Effector memory CD8-positive, alpha-beta T cell (primary cell): ENCODE measurements at regions not wholly inside any gene's neighbourhood (a gene's known extent, or its start where the extent isn't known, plus 50 kb on each side); places are given as distances from the start of the nearest gene placed in this dataset.

ENCODE experiments used
- ATAC-seq: fragments of 150-1000 bp; cut with Tn5 transposase; replicated peaks from 2 replicates; pipeline ENCODE4 v1.10.0; 2021; ENCODE audit warnings: mild to moderate bottlenecking, moderate library complexity
- DNase-seq, 3 experiments: peaks; one replicate each; pipeline ENCODE4 v3.0.0; 2021
- H3K27ac Mint-ChIP-seq, 2 donors: one replicate each; pipeline ENCODE4 v1.8.0; 2022; ENCODE audit warnings: mild to moderate bottlenecking in 2 of 2, mixed read lengths in 2 of 2, moderate library complexity in 2 of 2
- H3K27me3 Mint-ChIP-seq, 2 donors: one replicate each; pipeline ENCODE4 v1.8.0; 2022; ENCODE audit warnings: mixed read lengths in 2 of 2
- H3K36me3 Mint-ChIP-seq: one replicate; pipeline ENCODE4 v1.8.0; 2022; ENCODE audit warnings: mild to moderate bottlenecking, moderate library complexity, mixed read lengths; ENCODE audit not compliant: insufficient read depth
- H3K4me1 Mint-ChIP-seq, 2 donors: one replicate each; pipeline ENCODE4 v1.8.0; 2022; ENCODE audit warnings: low read depth in 2 of 2, mixed read lengths in 2 of 2
- H3K4me3 Mint-ChIP-seq, 2 donors: one replicate each; pipeline ENCODE4 v1.8.0; 2022; ENCODE audit warnings: mild to moderate bottlenecking in 2 of 2, mixed read lengths in 2 of 2, moderate library complexity in 2 of 2
- H3K9me3 Mint-ChIP-seq, 2 donors: one replicate each; pipeline ENCODE4 v1.8.0; 2022; ENCODE audit warnings: mixed read lengths in 2 of 2

- H3K9me3 Mint-ChIP-seq: no peaks in the 10 kb centered on the region
- DNase-seq: no peak
- peak overlapping the region in 1 of 2 donors; percentile 85 for H3K27ac Mint-ChIP-seq
- H3K36me3 Mint-ChIP-seq: no peaks in the 10 kb centered on the region
- no peak overlapping the region for H3K4me3 Mint-ChIP-seq
- ATAC-seq: no peak
- H3K27me3 Mint-ChIP-seq: peaks cover 4 to 33% of the 10 kb centered on the region in 2 donors
- peaks cover 18 to 27% of the 10 kb centered on the region in 2 donors for H3K4me1 Mint-ChIP-seq
Observed at GRCh38 chr9:38277601-38278200, 114.8 kb upstream of the ALDH1B1 start.

- DNase-seq (no peak), ATAC-seq (no peak)
- Mint-ChIP-seq H3K9me3 (no peaks in the 10 kb centered on the region), H3K4me1 (peaks cover 18 to 27% of the 10 kb centered on the region in 2 donors), H3K36me3 (no peaks in the 10 kb centered on the region), H3K4me3 (no peak overlapping the region), H3K27ac (no peak overlapping the region), H3K27me3 (peaks cover 4 to 37% of the 10 kb centered on the region in 2 donors)
Observed at GRCh38 chr9:38276771-38277439, 115.6 kb upstream of the ALDH1B1 start.

GRCh38 chr9:38274800-38275199 is 117.7 kb upstream of the ALDH1B1 start:
- no peak for ATAC-seq
- Mint-ChIP-seq H3K27ac (no peak overlapping the region), H3K9me3 (no peaks in the 10 kb centered on the region), H3K36me3 (no peaks in the 10 kb centered on the region), H3K4me3 (no peak overlapping the region), H3K4me1 (peaks cover 15 to 16% of the 10 kb centered on the region in 2 donors), H3K27me3 (peaks cover 4 to 33% of the 10 kb centered on the region in 2 donors)
- DNase-seq: no peak

- DNase-seq: no peak
- peaks cover 0 to 3% of the 10 kb centered on the region in 2 donors for H3K4me1 Mint-ChIP-seq
- no peaks in the 10 kb centered on the region for H3K36me3 Mint-ChIP-seq
- H3K27ac Mint-ChIP-seq: no peak overlapping the region
- no peak overlapping the region for H3K4me3 Mint-ChIP-seq
- H3K27me3 Mint-ChIP-seq: peaks cover 4 to 33% of the 10 kb centered on the region in 2 donors
- H3K9me3 Mint-ChIP-seq: no peaks in the 10 kb centered on the region
- ATAC-seq: no peak
Observed at GRCh38 chr9:38272710-38273109, 119.8 kb upstream of the ALDH1B1 start.

GRCh38 chr9:38271666-38272241 is 120.7 kb upstream of the ALDH1B1 start:
- Mint-ChIP-seq H3K36me3 (no peaks in the 10 kb centered on the region), H3K27me3 (peaks cover 5 to 25% of the 10 kb centered on the region in 2 donors), H3K27ac (no peak overlapping the region), H3K4me3 (no peak overlapping the region), H3K4me1 (no peaks in the 10 kb centered on the region), H3K9me3 (peaks cover 0 to under 1% of the 10 kb centered on the region in 2 donors)
- no peak for DNase-seq
- ATAC-seq: no peak

- Mint-ChIP-seq H3K36me3 (no peaks in the 10 kb centered on the region), H3K9me3 (peaks cover 0 to 2% of the 10 kb centered on the region in 2 donors), H3K4me3 (no peak overlapping the region), H3K4me1 (no peaks in the 10 kb centered on the region), H3K27ac (no peak overlapping the region), H3K27me3 (peaks cover 19 to 25% of the 10 kb centered on the region in 2 donors)
- ATAC-seq (no peak), DNase-seq (no peak)
Observed at GRCh38 chr9:38269775-38270174, 122.7 kb upstream of the ALDH1B1 start.

GRCh38 chr9:38263532-38263931 is 129.0 kb upstream of the ALDH1B1 start:
- no peaks in the 10 kb centered on the region for H3K4me1 Mint-ChIP-seq

GRCh38 chr9:38259519-38260218 is 132.8 kb upstream of the ALDH1B1 start:
- Mint-ChIP-seq H3K36me3 (no peaks in the 10 kb centered on the region), H3K4me3 (no peak overlapping the region), H3K27ac (peak overlapping the region in 1 of 2 donors; percentile 77), H3K9me3 (peaks cover 0 to 1% of the 10 kb centered on the region in 2 donors), H3K27me3 (peaks cover 30 to 33% of the 10 kb centered on the region in 2 donors), H3K4me1 (no peaks in the 10 kb centered on the region)
- ATAC-seq (no peak), DNase-seq (no peak)

More at GRCh38 chr9:38263532-38263931, 129.0 kb upstream of the ALDH1B1 start:
- Mint-ChIP-seq H3K9me3 (peaks cover 0 to 3% of the 10 kb centered on the region in 2 donors), H3K4me3 (no peak overlapping the region), H3K27ac (no peak overlapping the region), H3K27me3 (peaks cover 21 to 48% of the 10 kb centered on the region in 2 donors), H3K36me3 (no peaks in the 10 kb centered on the region)
- ATAC-seq (no peak), DNase-seq (no peak)

GRCh38 chr9:38259056-38259455 is 133.4 kb upstream of the ALDH1B1 start:
- Mint-ChIP-seq H3K27ac (peak overlapping the region in 1 of 2 donors; percentile 77), H3K4me3 (no peak overlapping the region), H3K9me3 (peaks cover 0 to 1% of the 10 kb centered on the region in 2 donors), H3K36me3 (no peaks in the 10 kb centered on the region), H3K27me3 (peaks cover 27 to 30% of the 10 kb centered on the region in 2 donors), H3K4me1 (no peaks in the 10 kb centered on the region)
- ATAC-seq (no peak), DNase-seq (no peak)

GRCh38 chr9:38257626-38258215 is 134.8 kb upstream of the ALDH1B1 start:
- Mint-ChIP-seq H3K36me3 (no peaks in the 10 kb centered on the region), H3K27ac (no peak overlapping the region), H3K9me3 (peaks cover 0 to 1% of the 10 kb centered on the region in 2 donors), H3K4me1 (no peaks in the 10 kb centered on the region), H3K4me3 (no peak overlapping the region), H3K27me3 (peaks cover 15 to 30% of the 10 kb centered on the region in 2 donors)
- DNase-seq (no peak), ATAC-seq (no peak)

GRCh38 chr9:38256461-38256860 is 136.0 kb upstream of the ALDH1B1 start:
- H3K27me3 Mint-ChIP-seq: peaks cover 13 to 21% of the 10 kb centered on the region in 2 donors
- no peak for ATAC-seq
- H3K4me3 Mint-ChIP-seq: no peak overlapping the region
- peaks cover 0 to 1% of the 10 kb centered on the region in 2 donors for H3K9me3 Mint-ChIP-seq
- H3K4me1 Mint-ChIP-seq: no peaks in the 10 kb centered on the region
- H3K27ac Mint-ChIP-seq: no peak overlapping the region
- no peaks in the 10 kb centered on the region for H3K36me3 Mint-ChIP-seq
- no peak for DNase-seq

GRCh38 chr9:38255599-38255998 is 136.9 kb upstream of the ALDH1B1 start:
- H3K9me3 Mint-ChIP-seq: peaks cover 0 to 1% of the 10 kb centered on the region in 2 donors
- no peak overlapping the region for H3K27ac Mint-ChIP-seq
- H3K27me3 Mint-ChIP-seq: peaks cover 13 to 21% of the 10 kb centered on the region in 2 donors
- DNase-seq (no peak), ATAC-seq (no peak)
- no peaks in the 10 kb centered on the region for H3K36me3 Mint-ChIP-seq
- H3K4me3 Mint-ChIP-seq: no peak overlapping the region
- no peaks in the 10 kb centered on the region for H3K4me1 Mint-ChIP-seq

- peaks cover 4 to 15% of the 10 kb centered on the region in 2 donors for H3K27me3 Mint-ChIP-seq
- H3K4me1 Mint-ChIP-seq: no peaks in the 10 kb centered on the region
- H3K9me3 Mint-ChIP-seq: no peaks in the 10 kb centered on the region
- ATAC-seq (no peak), DNase-seq (no peak)
- no peak overlapping the region for H3K4me3 Mint-ChIP-seq
- H3K36me3 Mint-ChIP-seq: no peaks in the 10 kb centered on the region
- no peak overlapping the region for H3K27ac Mint-ChIP-seq
Observed at GRCh38 chr9:38254756-38255155, 137.7 kb upstream of the ALDH1B1 start.
